HG02938 (cell line): ENCODE measurements at regions not wholly inside any gene's neighbourhood (a gene's known extent, or its start where the extent isn't known, plus 50 kb on each side); places are given as distances from the start of the nearest gene placed in this dataset.
"Not testable (repeated sequence)": the region's sequence is repeated elsewhere in the genome, so short reads cannot be mapped to it uniquely, and the experiment has no call there.

Experiments
- ATAC-seq: cut with Tn5 transposase; IDR thresholded peaks from one replicate; pipeline ENCODE4 v1.9.1; 2021; ENCODE audit warnings: mild to moderate bottlenecking, moderate library complexity; ENCODE audit not compliant: unreplicated experiment

DNA sequence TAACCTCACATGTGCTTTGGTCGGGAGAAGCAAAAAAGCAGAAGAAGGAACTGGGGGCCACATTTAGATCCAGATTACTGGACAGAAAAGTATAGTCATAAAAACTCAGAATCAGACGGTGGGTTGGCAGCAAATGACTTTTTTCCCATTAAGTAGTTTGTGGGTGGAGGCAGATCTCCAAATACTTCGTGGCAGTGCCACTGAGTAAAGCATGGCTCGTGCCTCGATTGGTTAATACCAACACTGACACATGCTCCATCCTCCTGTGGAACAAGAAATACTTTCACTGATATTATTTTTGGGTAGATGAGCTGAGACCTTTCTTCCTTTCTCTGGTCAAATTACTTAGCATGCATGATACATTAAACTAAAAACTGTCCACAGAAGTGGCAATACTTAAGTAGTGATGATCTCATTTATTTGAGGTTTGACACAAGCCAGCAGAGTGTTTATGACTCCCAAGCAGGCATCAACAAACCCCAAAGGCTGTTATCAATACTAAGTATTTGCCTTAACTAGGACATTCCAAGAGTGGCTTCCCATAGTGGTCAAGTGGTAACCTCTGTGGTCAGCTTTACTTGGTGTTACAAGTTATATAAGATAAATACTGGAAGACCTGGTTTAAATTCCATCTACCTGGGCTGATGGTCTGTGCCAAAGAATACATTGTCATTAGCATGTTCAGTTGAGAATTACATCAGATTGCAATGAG, 500.0 kb upstream of the RUNX1 start:
- ATAC-seq, result no peak

- ATAC-seq, result no peak
Measured at GRCh38 chr21:35547946-35548774, 499.1 kb upstream of the RUNX1 start.

DNA sequence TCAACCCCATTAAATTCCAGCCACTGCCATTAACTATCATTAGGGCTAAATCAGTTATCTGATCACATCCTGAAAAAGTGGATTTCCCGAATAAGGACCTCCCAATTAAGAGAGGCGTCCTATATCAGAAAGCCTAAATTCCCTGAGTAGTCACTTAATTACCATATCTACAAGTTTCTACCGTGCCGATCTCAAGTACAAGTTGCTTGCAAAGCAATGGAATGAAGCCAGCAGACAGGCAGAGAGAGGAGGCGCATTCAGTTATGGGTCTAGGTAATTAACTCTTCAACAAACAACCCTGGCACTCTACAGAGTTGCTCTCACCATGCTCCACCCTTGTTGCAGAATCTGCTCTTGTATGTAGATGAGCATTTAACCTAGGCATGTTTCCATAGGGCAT, 494.6 kb upstream of the RUNX1 start:
- no peak for ATAC-seq

DNA sequence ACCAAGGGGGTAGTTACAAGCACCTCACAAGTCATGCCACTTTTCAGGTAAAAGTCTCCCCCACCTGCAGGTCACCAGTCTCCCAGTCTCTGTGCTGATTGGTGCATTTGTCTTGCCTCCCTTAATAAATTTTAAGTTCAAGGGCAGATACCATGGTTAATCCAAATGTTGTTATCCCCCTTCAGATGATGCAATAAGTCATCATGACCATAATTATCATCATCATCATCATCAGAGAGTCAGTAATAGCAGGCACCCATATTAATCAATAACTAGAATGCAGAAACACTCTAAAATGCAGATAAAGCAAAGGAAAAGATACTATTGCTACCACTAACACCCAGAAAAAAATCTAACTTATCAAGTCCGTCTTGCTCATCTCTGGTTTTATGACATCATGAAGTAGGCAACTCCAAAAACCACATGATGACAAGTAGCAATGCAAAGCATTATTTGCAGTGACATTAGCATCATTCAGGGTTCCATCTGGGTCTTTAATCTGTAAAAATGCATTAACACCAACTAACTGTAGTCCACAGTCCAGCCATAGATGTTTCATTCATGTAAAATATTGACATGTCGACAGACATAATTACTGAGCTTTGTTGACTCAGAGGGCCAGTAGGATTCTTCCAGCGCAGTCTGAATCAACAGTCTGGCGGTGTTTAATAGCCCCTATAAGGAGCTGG, 492.0 kb upstream of the RUNX1 start:
- no peak for ATAC-seq

DNA sequence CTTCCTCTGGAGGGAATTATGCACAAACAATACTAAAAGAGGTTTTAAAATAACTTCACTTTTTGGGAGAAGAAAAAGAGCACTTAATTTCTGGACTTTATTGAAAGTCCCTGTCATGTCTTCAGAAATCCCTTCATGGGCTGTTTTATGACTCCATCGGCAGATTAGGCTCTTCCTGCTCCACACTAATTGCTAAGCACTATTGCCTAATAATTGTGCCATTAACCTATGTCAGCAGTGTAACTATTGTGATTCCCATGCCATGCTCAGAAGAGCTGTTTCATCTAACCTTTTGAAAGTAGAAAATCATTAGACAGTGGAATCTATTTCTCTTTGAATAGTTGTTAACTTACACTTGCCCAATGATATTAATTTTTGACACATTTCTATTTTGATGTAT, 489.3 kb upstream of the RUNX1 start:
- ATAC-seq, result no peak

DNA sequence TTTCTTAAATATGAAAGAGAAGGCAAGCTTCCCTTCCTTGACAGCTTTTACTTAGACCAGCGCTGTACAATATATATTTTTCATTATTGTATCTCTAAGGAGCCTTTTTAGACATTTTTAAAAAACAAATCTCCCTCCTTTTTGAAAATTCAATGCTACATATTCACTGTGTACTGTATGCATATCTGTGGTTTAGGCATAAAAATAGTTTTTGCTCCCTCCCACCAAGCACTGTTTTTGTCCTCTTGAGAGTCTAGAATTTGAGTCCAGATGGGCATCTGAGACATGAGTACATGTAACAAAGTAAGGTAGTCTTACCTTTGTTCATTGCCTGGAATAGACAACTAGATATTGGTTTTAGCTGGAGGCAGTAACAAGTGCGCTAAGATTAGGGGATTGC, 488.5 kb upstream of the RUNX1 start:
- no peak for ATAC-seq

- ATAC-seq, result no peak
Measured at GRCh38 chr21:35533893-35534292, 484.8 kb upstream of the RUNX1 start.

DNA sequence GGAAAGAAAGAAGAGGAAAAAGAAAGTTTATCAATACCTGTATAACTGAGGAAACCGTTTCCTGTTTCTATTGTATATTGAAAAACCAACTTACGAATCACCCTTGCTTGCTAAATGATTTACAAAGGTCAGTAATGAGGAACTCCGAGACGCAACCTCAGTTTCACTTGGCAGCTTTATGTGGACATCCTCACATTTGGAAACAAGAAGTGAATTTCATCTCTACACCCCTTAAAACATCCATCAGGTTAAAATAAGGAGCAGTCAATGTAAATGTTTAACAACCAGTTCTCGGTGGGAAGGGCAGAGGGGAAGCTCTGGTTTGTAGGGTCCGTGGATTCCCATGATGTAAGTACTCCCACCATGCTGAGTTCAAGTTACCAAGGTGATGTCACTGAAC, 481.7 kb upstream of the RUNX1 start:
- no peak for ATAC-seq

- no peak for ATAC-seq
Measured at GRCh38 chr21:35529171-35529863, 480.2 kb upstream of the RUNX1 start.

GRCh38 chr21:35528116-35529042, 479.3 kb upstream of the RUNX1 start:
- no peak for ATAC-seq

GRCh38 chr21:35527358-35527757, 478.3 kb upstream of the RUNX1 start:
- no peak for ATAC-seq

GRCh38 chr21:35525443-35525842, 476.3 kb upstream of the RUNX1 start:
- ATAC-seq, result no peak

- no peak for ATAC-seq
Measured at GRCh38 chr21:35521852-35522505, 472.9 kb upstream of the RUNX1 start.

DNA sequence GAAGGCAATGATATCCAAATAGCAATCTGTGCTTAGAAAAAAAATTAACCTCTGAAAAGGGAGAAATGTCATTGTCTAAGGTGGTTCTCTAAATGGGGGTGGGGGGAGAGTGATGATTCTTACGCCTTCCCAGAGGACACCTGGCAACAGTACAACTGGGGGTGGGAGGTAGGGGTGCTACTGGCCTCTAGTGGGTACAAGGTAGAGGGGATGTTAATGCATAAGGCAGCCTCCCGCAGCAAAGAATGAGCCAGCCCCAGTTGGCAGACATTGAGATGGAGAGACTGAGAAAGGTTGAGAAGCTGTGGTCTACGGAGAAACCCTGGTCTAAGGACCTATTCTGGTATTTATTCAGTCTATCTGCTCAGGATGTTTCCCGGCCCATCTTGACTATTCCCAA, 472.2 kb upstream of the RUNX1 start:
- no peak for ATAC-seq

DNA sequence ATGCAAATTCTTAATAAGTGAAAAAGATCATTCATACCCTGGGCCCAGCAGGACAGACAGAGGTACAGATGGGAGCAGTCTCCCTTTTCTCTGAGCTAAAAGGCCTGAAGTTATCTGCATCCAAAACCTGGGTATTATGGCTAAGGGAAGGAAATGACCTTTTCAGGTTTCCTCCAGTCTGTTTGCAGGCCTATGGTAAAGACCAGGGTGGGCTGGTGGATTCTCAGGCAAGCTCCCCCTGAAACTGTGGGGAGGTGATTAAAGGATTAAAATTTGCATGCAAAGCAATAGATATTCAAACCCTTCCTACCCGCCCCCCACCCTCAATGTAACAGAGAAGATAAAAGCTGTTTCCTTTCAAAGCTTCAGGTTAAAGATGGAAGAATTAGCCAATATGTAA, 471.8 kb upstream of the RUNX1 start:
- no peak for ATAC-seq

GRCh38 chr21:35520302-35520701, 471.2 kb upstream of the RUNX1 start:
- no peak for ATAC-seq

DNA sequence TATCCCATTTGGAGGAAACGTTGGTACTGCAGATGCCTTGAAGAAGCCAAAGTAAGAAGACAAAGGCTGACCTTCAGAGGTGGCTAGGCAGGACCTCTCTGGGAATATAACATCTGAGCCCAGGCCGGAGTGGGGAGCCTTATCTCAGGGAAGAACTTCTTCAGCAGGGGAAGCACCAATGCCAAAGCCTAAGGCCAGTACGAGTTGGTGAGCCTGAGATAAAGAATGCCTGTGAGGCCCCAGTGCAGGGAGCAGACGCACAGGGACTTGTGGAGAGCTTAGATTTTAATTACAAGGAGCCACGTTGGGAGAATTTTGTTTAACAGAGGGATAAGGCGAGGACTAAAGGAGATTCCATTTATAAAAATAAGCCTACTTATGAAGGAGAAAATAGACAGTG, 468.8 kb upstream of the RUNX1 start:
- ATAC-seq, result no peak

DNA sequence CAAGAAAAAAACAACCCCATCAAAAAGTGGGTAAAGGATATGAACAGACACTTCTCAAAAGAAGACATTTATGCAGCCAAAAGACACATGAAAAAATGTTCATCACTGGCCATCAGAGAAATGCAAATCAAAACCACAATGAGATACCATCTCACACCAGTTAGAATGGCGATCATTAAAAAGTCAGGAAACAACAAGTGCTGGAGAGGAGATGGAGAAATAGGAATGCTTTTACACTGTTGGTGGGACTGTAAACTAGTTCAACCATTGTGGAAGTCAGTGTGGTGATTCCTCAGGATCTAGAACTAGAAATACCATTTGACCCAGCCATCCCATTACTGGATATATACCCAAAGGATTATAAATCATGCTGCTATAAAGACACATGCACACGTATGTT, 467.2 kb upstream of the RUNX1 start:
- ATAC-seq, result not testable (repeated sequence)

- ATAC-seq, result no peak
Measured at GRCh38 chr21:35512346-35512745, 463.2 kb upstream of the RUNX1 start.

- no peak for ATAC-seq
Measured at GRCh38 chr21:35511696-35512162, 462.6 kb upstream of the RUNX1 start.
